ENCODE measurements at regions not wholly inside any gene's neighbourhood (a gene's known extent, or its start where the extent isn't known, plus 50 kb on each side); places are given as distances from the start of the nearest gene placed in this dataset.

DNA sequence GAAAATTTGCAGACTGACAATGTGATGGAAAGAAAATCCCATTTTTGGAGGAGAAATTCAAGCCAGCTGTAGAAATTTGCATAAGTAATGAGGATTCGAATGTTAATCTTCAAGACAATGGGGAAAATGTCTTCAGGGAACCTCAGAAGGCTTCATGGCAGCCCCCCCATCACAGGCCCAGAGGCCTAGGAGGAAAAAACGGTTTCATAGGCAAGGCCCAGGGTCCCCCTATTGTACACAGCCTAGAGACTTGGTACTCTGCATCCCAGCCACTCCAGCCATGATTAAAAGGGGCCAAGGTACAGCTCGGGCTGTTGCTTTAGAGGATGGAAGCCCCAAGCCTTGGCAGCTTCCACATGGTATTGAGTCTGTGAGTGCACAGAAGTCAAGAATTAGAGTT lies 303.6 kb upstream of the PCDH7 start:
- no peak overlapping the region for H3K27ac Mint-ChIP-seq
- no peaks in the 10 kb centered on the region for H3K27me3 Mint-ChIP-seq
- peaks cover 51% of the 10 kb centered on the region for H3K9me3 Mint-ChIP-seq (ENCODE audit: low read depth)
- no peak for DNase-seq (ENCODE audit: low spot score, unreplicated experiment)
- TF ChIP-seq, protein P1, sequence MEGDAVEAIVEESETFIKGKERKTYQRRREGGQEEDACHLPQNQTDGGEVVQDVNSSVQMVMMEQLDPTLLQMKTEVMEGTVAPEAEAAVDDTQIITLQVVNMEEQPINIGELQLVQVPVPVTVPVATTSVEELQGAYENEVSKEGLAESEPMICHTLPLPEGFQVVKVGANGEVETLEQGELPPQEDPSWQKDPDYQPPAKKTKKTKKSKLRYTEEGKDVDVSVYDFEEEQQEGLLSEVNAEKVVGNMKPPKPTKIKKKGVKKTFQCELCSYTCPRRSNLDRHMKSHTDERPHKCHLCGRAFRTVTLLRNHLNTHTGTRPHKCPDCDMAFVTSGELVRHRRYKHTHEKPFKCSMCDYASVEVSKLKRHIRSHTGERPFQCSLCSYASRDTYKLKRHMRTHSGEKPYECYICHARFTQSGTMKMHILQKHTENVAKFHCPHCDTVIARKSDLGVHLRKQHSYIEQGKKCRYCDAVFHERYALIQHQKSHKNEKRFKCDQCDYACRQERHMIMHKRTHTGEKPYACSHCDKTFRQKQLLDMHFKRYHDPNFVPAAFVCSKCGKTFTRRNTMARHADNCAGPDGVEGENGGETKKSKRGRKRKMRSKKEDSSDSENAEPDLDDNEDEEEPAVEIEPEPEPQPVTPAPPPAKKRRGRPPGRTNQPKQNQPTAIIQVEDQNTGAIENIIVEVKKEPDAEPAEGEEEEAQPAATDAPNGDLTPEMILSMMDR (IDR thresholded peaks at IDR 0.05; ENCODE audit: unreplicated experiment): no peak
- no peaks in the 10 kb centered on the region for H3K4me1 Mint-ChIP-seq (ENCODE audit: low read depth)
- H3K4me3 Mint-ChIP-seq (ENCODE audit: low read depth): no peak overlapping the region
- peaks cover 2% of the 10 kb centered on the region for H3K36me3 Mint-ChIP-seq (ENCODE audit: insufficient read depth)

DNA sequence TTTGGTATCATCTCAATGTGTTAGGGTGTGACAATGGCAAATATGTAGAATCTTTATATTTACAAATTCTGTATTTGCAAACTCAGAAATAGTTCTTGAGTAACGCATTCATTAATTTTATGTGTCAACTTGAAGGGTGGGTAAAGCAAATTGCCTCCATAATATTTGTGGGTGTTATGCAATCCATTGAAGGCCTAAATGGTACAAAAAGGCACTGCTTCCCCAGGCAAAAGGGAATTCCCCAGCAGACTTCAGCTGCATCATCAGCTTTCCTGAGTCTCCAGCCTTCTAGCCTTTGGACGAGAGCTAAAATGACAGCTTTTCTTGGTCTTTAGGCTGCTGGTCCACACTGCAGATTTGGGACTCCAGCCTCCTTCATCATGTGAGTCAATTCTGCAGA lies 292.2 kb upstream of the PCDH7 start:
- Mint-ChIP-seq H3K9me3 (ENCODE audit: low read depth) (peaks cover 9% of the 10 kb centered on the region), H3K4me3 (ENCODE audit: low read depth) (no peak overlapping the region), H3K27me3 (no peaks in the 10 kb centered on the region), H3K27ac (no peak overlapping the region), H3K4me1 (ENCODE audit: low read depth) (no peaks in the 10 kb centered on the region), H3K36me3 (ENCODE audit: insufficient read depth) (no peaks in the 10 kb centered on the region)
- TF ChIP-seq, protein P1 (IDR thresholded peaks at IDR 0.05; ENCODE audit: unreplicated experiment): no peak
- no peak for DNase-seq (ENCODE audit: low spot score, unreplicated experiment)

DNA sequence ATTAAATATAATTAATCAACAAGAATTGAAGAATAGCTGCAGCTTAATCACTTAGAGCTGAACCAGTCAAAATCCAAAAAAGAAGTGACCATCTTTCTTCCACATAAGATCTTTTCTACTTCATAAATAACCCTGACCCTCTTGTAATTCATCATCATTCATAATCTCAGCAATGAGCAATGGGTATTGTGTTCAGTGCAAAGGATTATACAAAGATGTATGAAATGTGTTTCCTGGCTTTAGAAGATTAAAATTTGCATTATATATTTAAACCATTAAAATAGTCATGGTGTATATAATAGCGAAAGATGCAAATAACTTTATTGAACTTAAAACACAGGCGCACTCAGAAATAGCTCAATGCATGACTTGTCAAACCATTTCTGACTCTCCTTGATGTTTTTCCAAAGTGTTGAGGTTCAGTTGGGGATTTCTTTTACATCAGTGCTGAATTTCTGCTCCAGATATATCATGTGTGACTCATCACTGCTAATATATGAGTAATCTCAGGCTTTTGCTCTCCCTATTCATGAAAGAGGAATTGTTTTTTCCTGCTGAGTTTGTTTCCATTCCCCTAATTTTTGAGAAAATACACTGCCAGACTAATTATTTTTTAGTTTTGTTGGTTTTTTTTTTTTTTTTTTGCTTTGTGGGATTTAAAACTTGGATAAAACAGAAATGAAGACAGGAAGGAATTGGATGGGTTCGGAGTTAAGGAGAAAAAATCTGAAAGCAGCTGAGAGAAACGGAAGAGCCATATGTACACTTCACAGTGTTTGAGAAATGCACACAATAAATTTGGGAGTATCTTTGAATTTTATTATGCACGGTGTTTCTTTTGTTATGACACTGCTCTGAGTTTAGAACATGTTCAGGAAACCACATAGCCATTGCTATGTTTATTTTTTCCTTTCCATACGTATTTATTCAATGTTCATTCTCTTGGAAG lies 290.1 kb upstream of the PCDH7 start:
- TF ChIP-seq, protein P1 (IDR thresholded peaks at IDR 0.05; ENCODE audit: unreplicated experiment): no peak
- DNase-seq (ENCODE audit: low spot score, unreplicated experiment): no peak
- H3K36me3 Mint-ChIP-seq (ENCODE audit: insufficient read depth): no peaks in the 10 kb centered on the region
- no peak overlapping the region for H3K27ac Mint-ChIP-seq
- H3K27me3 Mint-ChIP-seq: no peaks in the 10 kb centered on the region
- H3K9me3 Mint-ChIP-seq (ENCODE audit: low read depth): no peaks in the 10 kb centered on the region
- H3K4me1 Mint-ChIP-seq (ENCODE audit: low read depth): no peaks in the 10 kb centered on the region
- H3K4me3 Mint-ChIP-seq (ENCODE audit: low read depth): no peak overlapping the region

DNA sequence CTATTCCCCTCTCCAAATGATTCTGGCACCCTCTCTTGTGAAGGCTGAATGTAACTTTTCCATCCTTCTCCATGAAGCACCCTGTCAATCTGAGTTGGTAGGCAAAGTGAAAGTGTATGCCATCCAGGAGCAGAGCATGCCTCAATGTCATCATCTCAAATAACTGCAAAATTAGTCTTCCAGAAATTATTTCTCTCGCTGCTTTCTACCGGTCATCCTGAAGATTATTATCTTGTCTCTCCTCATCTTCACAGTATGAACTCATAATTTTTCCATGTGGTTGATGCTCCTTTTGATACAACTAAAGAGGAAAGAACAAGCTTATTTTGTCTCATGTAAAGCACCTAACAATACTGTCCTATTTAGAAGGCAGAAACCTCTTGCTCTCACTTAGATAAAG lies 285.5 kb upstream of the PCDH7 start:
- Mint-ChIP-seq H3K9me3 (ENCODE audit: low read depth) (no peaks in the 10 kb centered on the region), H3K27me3 (no peaks in the 10 kb centered on the region), H3K4me1 (ENCODE audit: low read depth) (no peaks in the 10 kb centered on the region), H3K27ac (no peak overlapping the region), H3K36me3 (ENCODE audit: insufficient read depth) (no peaks in the 10 kb centered on the region), H3K4me3 (ENCODE audit: low read depth) (no peak overlapping the region)
- TF ChIP-seq, protein P1 (IDR thresholded peaks at IDR 0.05; ENCODE audit: unreplicated experiment): no peak
- no peak for DNase-seq (ENCODE audit: low spot score, unreplicated experiment)

DNA sequence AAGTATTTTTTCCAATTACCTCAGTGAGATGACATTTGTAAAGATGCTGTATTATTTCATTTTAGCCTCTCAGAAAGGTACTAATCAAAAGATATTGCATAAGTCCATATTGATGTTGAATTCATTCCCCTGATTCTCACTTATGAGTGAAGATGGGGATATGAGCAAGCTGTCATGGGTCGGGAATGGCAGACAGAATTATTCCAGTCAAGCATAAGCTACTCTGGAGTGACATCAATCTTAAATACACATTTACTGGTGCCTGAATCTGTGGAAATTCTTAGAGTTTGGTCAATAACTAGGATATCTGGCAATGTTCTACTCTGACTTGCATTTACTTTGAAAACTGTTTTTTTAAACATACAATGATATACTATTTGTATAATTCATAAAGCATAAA lies 283.8 kb upstream of the PCDH7 start:
- no peak for DNase-seq (ENCODE audit: low spot score, unreplicated experiment)
- no peaks in the 10 kb centered on the region for H3K36me3 Mint-ChIP-seq (ENCODE audit: insufficient read depth)
- no peaks in the 10 kb centered on the region for H3K9me3 Mint-ChIP-seq (ENCODE audit: low read depth)
- no peaks in the 10 kb centered on the region for H3K4me1 Mint-ChIP-seq (ENCODE audit: low read depth)
- H3K27ac Mint-ChIP-seq: no peak overlapping the region
- no peak overlapping the region for H3K4me3 Mint-ChIP-seq (ENCODE audit: low read depth)
- TF ChIP-seq, protein P1 (IDR thresholded peaks at IDR 0.05; ENCODE audit: unreplicated experiment): no peak
- no peaks in the 10 kb centered on the region for H3K27me3 Mint-ChIP-seq
